Medulla oblongata (tissue), 1 donor: ENCODE measurements at regions not wholly inside any gene's neighbourhood (a gene's known extent, or its start where the extent isn't known, plus 50 kb on each side); places are given as distances from the start of the nearest gene placed in this dataset.
"Not testable (repeated sequence)": the region's sequence is repeated elsewhere in the genome, so short reads cannot be mapped to it uniquely, and the experiment has no call there.

ENCODE experiments used
- DNase-seq: peaks from one replicate; pipeline ENCODE4 v3.0.0-alpha.2; 2015; ENCODE audit errors: extremely low spot score

- DNase-seq: no peak
Observed at GRCh38 chr7:1341361-1342089, 108.9 kb downstream of the UNCX start.

DNA sequence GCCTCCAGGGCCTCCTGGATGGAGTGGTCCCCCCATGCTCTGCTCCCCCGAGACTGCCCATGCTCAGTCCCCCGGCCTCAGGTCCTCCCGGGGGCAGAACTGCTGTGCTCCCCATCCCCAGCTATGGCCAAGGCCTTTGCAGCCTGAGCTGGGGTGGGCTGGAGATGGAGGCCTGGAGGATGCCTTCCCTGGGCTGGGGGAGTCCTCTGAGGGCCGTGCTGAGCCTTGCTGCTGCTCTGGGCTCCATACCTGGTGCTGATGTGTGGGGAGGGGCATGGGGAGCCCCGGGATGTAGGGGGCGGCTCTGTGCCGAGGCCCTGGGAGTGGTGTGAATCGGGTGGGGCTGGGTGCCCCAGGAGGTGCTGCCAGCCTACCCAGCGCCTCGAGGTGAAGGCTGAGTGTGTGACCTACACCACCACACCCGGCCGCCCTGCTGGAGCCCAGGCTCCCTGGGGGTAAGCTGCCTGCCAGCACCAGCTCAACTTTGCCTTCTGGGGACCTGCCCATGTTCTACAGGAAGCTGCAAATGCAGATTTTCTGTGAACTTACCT is 109.5 kb downstream of the UNCX start:
- DNase-seq: no peak

GRCh38 chr7:1343551-1343950 is 110.9 kb downstream of the UNCX start:
- DNase-seq: no peak

DNA sequence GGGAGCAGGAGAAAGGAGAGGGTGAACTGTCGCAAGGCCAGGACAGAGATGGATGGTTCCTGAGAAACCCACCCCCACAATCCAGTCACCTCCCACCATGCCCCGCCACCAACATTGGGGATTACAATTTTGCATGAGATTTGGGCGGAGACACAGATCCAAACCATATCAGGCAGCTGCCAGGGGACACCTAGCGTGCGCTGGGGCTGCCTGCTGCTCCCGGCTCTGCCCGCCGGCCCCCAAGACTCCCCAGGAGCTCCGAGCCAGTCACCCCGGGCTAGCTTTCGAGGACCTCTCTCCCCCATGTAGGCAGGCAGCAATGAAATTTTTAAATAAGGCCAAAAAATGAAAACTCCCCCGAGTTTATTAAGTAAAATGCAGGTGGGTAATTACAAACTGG is 111.7 kb downstream of the UNCX start:
- no peak for DNase-seq

DNA sequence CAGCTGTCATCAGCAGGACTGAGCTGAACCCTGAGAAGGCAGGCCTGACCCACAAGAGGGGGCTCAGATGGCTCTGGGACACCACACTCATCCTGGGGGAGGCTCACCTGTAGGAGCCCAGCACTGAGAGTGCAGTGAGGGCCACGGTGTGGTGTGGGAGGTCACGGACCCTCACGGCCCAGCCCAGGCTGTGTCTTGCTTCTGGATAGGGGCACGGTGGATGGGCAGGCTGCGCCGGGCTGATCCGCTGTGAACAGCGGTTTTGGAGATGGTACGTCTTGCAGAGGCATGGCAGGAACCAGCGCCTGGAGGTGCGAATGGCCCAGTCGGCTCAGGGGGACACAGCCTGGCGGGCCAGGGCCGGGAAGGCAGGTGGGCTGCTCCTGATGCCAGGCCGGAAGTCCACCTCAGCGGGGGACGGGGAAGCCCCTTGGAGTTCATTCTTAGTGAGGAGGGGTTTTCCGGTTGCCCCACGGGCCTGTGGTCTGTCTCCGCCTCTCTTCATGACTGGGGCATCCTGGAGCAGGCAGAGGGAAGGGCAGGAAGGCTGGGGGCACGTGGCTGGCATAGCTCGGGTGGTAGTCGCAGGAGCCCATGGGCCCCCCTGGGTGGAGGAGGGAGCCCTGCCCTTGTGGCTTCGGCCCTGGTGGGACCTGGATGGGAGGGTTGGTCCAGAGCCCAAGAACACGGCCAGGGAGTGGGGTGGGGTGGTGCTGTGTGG is 112.5 kb downstream of the UNCX start:
- no peak for DNase-seq

GRCh38 chr7:1345796-1346755 is 113.2 kb downstream of the MICALL2 start:
- no peak for DNase-seq

- DNase-seq: no peak
Observed at GRCh38 chr7:1346851-1347250, 112.4 kb downstream of the MICALL2 start.

- DNase-seq: no peak
Observed at GRCh38 chr7:1348096-1348822, 111.0 kb downstream of the MICALL2 start.

DNA sequence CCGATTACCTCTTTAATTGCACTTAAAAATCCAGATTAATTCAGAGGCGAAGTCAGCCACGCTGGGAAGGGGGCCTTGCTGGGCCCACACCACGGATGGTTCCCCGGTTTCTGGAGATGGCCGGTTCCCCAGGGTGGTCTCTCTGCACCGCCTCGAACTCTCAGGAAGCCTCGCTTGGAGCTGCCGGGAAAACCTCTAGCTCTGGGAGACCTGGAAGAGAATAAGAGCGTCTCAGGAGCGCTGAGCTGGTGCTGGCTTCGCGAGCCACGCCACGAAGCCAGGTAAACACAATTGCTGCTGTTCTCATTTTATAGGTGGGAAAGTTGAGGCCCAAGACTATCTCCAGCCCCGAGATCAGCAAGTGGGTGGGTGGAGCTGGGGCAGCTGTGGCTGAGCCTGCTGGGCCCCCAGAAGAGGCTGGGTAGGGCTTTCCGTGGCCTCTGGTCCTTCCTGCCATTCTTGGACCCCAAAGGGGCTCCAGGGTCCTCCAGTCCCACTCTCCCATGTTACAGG is 110.4 kb downstream of the MICALL2 start:
- DNase-seq: no peak

DNA sequence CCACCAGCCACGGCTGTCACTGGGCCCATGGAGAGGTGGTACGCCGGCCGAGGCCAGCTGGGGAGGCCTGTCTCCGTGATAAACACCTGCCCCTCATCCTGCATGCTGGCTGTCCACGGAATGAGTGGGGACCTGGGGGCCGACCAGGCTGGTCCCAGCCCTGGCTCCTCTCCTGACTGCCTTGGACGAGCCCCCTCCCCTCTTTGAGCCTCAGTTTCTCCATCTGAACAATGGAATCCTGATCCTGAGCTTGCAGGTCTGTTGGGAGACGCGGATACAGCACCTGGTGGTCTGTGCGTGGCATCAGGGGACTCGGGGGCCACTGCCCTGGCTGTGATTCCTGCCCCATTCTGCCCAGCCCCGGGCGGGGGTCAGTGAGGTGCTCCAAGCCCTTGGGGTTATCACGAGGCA is 109.9 kb downstream of the MICALL2 start:
- no peak for DNase-seq

- no peak for DNase-seq
Observed at GRCh38 chr7:1351881-1352625, 107.2 kb downstream of the MICALL2 start.

GRCh38 chr7:1352656-1353271 is 106.5 kb downstream of the MICALL2 start:
- DNase-seq: no peak

- DNase-seq: no peak
Observed at GRCh38 chr7:1354661-1355567, 104.4 kb downstream of the MICALL2 start.

- no peak for DNase-seq
Observed at GRCh38 chr7:1355568-1356340, 103.5 kb downstream of the MICALL2 start.

GRCh38 chr7:1356853-1357252 is 102.4 kb downstream of the MICALL2 start:
- not testable (repeated sequence) for DNase-seq

- not testable (repeated sequence) for DNase-seq
Observed at GRCh38 chr7:1357260-1357600, 102.0 kb downstream of the MICALL2 start.

DNA sequence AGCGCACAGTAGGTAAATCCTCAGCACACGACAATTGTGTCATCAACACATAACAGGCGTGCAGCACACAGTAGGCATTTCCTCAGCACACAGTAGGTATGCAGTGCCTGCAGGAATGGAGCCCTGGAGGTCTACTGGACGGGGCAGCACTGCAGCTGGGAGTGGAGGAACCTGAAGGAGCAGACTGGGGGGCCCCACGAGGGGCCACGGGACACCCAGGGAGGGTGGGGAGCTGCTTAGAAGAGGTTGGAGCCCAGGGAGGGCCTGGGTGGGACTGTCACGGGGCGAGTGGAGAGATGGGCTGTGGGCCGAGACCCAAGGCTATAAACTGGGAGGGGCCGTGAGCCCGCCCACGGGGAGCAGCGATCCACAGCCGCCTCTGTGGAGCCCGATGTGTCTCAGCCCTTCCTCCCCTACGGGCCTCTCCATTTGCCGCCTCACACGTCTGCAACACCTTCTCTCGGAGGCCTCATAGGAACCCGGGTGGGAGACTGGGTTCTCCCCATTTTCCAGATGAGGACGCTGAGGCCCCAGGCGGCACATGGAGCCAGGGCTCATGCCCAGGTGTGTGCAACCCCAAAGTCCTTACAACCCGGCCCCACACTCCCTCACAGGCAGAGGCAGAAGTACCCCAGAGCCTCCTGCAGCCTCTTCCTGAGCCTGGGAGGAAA is 101.5 kb downstream of the MICALL2 start:
- no peak for DNase-seq
